Activated naive CD8-positive, alpha-beta T cell (primary cell): ENCODE measurements at regions not wholly inside any gene's neighbourhood (a gene's known extent, or its start where the extent isn't known, plus 50 kb on each side); places are given as distances from the start of the nearest gene placed in this dataset.

ENCODE experiments used
- H3K27ac Mint-ChIP-seq: one replicate; pipeline ENCODE4 v1.8.0; 2021; ENCODE audit warnings: mixed read lengths
- H3K27me3 Mint-ChIP-seq: one replicate; pipeline ENCODE4 v1.8.0; 2021; ENCODE audit warnings: mixed read lengths
- H3K36me3 Mint-ChIP-seq: one replicate; pipeline ENCODE4 v1.8.0; 2021; ENCODE audit warnings: mixed read lengths
- H3K4me1 Mint-ChIP-seq: one replicate; pipeline ENCODE4 v1.8.0; 2021; ENCODE audit warnings: low read depth, mixed read lengths
- H3K4me3 Mint-ChIP-seq: one replicate; pipeline ENCODE4 v1.8.0; 2021; ENCODE audit warnings: mild to moderate bottlenecking, mixed read lengths
- H3K9me3 Mint-ChIP-seq: one replicate; pipeline ENCODE4 v1.8.0; 2021; ENCODE audit warnings: low read depth, mixed read lengths

GRCh38 chr6:134607411-134607810 lies 289.5 kb upstream of the SGK1 start:
- Mint-ChIP-seq H3K4me1 (no peaks in the 10 kb centered on the region), H3K36me3 (no peaks in the 10 kb centered on the region), H3K27ac (no peak overlapping the region), H3K4me3 (no peak overlapping the region), H3K9me3 (no peaks in the 10 kb centered on the region), H3K27me3 (no peaks in the 10 kb centered on the region)

- H3K4me1 Mint-ChIP-seq: no peaks in the 10 kb centered on the region
- H3K4me3 Mint-ChIP-seq: no peak overlapping the region
- no peaks in the 10 kb centered on the region for H3K9me3 Mint-ChIP-seq
- no peak overlapping the region for H3K27ac Mint-ChIP-seq
- H3K27me3 Mint-ChIP-seq: no peaks in the 10 kb centered on the region
- peaks cover 4% of the 10 kb centered on the region for H3K36me3 Mint-ChIP-seq
These were observed 287.1 kb upstream of the SGK1 start for GRCh38 chr6:134605034-134605433.

DNA sequence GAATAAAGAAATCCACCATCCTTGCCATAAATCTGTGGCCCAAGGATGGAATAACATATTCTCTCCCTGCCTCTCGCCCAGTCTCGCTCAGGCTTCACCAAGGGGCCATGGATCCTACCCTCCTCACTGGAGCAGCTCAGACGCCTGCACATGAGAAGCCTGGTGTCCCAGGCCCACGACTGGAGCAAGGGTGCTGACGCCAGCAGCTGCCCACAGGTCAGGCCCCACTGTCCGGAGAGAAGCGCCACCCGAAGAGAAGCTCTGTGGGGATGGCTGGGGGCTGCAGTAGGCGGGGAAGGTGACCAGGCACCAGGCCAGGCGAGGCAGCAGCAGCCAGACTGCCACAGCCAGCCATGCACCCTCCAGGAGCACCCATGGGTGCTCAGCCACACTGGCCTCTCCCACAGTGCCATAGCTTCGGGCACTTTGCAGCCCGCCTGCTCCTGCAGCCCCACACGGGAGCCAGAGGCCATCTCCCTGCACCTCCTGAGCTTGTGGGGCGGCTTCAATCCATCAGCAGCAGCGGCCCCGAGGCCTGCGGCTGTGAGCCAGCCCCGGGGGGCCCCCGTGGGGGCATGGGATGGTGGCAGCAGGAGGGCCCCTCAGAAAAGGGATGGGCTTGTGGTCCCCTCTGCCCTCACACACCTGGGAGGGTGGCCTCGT lies 286.2 kb upstream of the SGK1 start:
- H3K27ac Mint-ChIP-seq: no peak overlapping the region
- no peak overlapping the region for H3K4me3 Mint-ChIP-seq
- H3K4me1 Mint-ChIP-seq: no peaks in the 10 kb centered on the region
- no peaks in the 10 kb centered on the region for H3K27me3 Mint-ChIP-seq
- no peaks in the 10 kb centered on the region for H3K9me3 Mint-ChIP-seq
- peaks cover 4% of the 10 kb centered on the region for H3K36me3 Mint-ChIP-seq

GRCh38 chr6:134603561-134603960 lies 285.6 kb upstream of the SGK1 start:
- Mint-ChIP-seq H3K27ac (no peak overlapping the region), H3K27me3 (no peaks in the 10 kb centered on the region), H3K36me3 (peaks cover 4% of the 10 kb centered on the region), H3K4me1 (no peaks in the 10 kb centered on the region), H3K4me3 (no peak overlapping the region), H3K9me3 (no peaks in the 10 kb centered on the region)

GRCh38 chr6:134602123-134602522 lies 284.2 kb upstream of the SGK1 start:
- H3K4me3 Mint-ChIP-seq: no peak overlapping the region
- no peaks in the 10 kb centered on the region for H3K9me3 Mint-ChIP-seq
- H3K4me1 Mint-ChIP-seq: no peaks in the 10 kb centered on the region
- peaks cover 4% of the 10 kb centered on the region for H3K36me3 Mint-ChIP-seq
- no peak overlapping the region for H3K27ac Mint-ChIP-seq
- no peaks in the 10 kb centered on the region for H3K27me3 Mint-ChIP-seq

GRCh38 chr6:134600671-134601070 lies 282.8 kb upstream of the SGK1 start:
- Mint-ChIP-seq H3K9me3 (no peaks in the 10 kb centered on the region), H3K27me3 (no peaks in the 10 kb centered on the region), H3K36me3 (peaks cover 4% of the 10 kb centered on the region), H3K27ac (no peak overlapping the region), H3K4me1 (no peaks in the 10 kb centered on the region), H3K4me3 (no peak overlapping the region)

GRCh38 chr6:134599079-134599478 lies 281.2 kb upstream of the SGK1 start:
- H3K9me3 Mint-ChIP-seq: no peaks in the 10 kb centered on the region
- no peak overlapping the region for H3K4me3 Mint-ChIP-seq

DNA sequence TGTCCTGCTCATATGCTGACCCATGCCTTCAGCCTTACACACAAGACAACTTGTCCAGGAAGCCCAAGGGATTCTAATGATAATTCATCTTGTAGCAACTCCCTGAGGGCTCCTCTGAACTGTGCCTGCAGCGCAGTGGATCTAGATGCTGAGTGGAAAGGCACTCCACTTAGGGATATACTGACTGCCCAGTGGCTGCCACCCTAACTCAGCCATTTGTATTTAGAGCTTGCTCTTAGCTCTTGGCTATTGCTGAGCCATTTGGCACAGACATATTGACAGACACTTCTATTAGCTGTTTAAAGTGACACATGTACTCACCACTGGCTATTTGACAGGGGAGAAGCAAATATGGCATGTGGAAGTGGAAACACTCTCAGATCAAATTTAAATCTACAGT lies 278.3 kb upstream of the SGK1 start:
- H3K9me3 Mint-ChIP-seq: no peaks in the 10 kb centered on the region
- peaks cover 4% of the 10 kb centered on the region for H3K36me3 Mint-ChIP-seq
- no peak overlapping the region for H3K4me3 Mint-ChIP-seq
- H3K4me1 Mint-ChIP-seq: no peaks in the 10 kb centered on the region
- H3K27ac Mint-ChIP-seq: no peak overlapping the region
- no peaks in the 10 kb centered on the region for H3K27me3 Mint-ChIP-seq

More at GRCh38 chr6:134599079-134599478, 281.2 kb upstream of the SGK1 start:
- Mint-ChIP-seq H3K27ac (no peak overlapping the region), H3K4me1 (no peaks in the 10 kb centered on the region), H3K36me3 (peaks cover 4% of the 10 kb centered on the region), H3K27me3 (no peaks in the 10 kb centered on the region)

DNA sequence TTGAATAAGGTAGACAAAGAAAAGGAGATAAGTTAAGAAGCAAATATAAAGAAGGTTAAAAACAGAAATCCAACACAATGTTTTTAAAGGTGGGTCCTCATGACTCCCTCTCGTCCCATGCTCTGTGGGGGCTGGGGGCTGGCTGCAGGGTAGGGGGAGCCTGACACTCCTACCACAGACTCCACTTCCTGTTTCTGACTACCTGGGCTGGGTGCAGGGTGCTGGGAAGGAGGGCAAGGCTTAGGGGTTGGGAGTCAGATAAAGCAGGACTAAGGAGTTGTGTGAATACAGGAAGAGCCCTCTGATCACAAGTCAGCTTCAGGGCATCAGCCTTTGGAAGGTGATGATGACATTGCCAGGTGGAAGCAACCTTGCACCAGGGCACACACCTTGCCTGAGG lies 277.0 kb upstream of the SGK1 start:
- H3K9me3 Mint-ChIP-seq: no peaks in the 10 kb centered on the region
- no peaks in the 10 kb centered on the region for H3K36me3 Mint-ChIP-seq
- no peak overlapping the region for H3K27ac Mint-ChIP-seq
- H3K27me3 Mint-ChIP-seq: no peaks in the 10 kb centered on the region
- no peaks in the 10 kb centered on the region for H3K4me1 Mint-ChIP-seq
- no peak overlapping the region for H3K4me3 Mint-ChIP-seq

DNA sequence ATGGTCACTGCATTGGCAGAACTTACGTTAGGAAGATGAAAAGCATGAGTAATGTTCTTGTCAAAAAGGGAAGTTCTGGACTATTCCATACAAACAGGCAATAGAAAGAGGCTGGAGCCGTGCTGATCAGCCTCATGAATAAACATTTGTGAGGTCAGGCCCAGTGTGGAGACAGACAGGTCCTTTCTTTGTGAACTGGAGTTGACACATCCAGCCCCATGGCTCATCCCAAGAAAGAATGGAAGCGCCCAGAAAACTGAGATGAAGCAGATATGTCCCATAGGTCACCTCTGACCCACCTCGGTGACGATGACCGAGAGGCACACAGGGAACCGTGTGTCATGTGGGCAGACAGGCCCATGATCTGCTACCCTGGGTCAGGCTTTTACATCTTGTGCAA lies 276.0 kb upstream of the SGK1 start:
- Mint-ChIP-seq H3K27ac (no peak overlapping the region), H3K27me3 (no peaks in the 10 kb centered on the region), H3K4me1 (no peaks in the 10 kb centered on the region), H3K4me3 (no peak overlapping the region), H3K36me3 (no peaks in the 10 kb centered on the region), H3K9me3 (no peaks in the 10 kb centered on the region)

GRCh38 chr6:134593442-134593841 lies 275.5 kb upstream of the SGK1 start:
- no peak overlapping the region for H3K4me3 Mint-ChIP-seq
- H3K27ac Mint-ChIP-seq: no peak overlapping the region
- H3K27me3 Mint-ChIP-seq: no peaks in the 10 kb centered on the region
- H3K9me3 Mint-ChIP-seq: no peaks in the 10 kb centered on the region
- H3K4me1 Mint-ChIP-seq: no peaks in the 10 kb centered on the region
- H3K36me3 Mint-ChIP-seq: no peaks in the 10 kb centered on the region

DNA sequence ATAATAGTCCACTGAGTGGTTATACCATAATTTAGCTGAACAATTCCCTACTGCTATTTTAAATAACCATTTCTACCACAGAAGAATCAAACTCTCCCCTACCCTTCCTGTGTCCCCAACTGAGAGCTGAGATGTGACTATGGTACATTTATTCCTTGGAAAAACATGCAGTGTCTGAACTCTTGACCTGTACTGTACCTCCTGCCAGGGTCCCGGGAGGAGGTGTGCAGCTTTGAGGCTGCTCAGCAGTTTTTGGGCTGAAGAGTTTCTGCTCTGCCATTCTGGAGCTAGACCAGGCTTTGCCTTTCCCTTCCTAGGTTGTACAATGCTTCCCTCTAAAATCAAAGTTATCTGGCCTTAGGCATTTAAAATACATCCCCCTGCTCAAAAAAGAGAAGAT lies 275.1 kb upstream of the SGK1 start:
- Mint-ChIP-seq H3K4me3 (no peak overlapping the region), H3K9me3 (peaks cover 3% of the 10 kb centered on the region), H3K27ac (no peak overlapping the region), H3K36me3 (no peaks in the 10 kb centered on the region), H3K27me3 (no peaks in the 10 kb centered on the region), H3K4me1 (no peaks in the 10 kb centered on the region)

- H3K4me1 Mint-ChIP-seq: no peaks in the 10 kb centered on the region
- H3K27me3 Mint-ChIP-seq: no peaks in the 10 kb centered on the region
- no peak overlapping the region for H3K27ac Mint-ChIP-seq
- no peak overlapping the region for H3K4me3 Mint-ChIP-seq
- peaks cover 7% of the 10 kb centered on the region for H3K9me3 Mint-ChIP-seq
- H3K36me3 Mint-ChIP-seq: no peaks in the 10 kb centered on the region
These were observed 272.5 kb upstream of the SGK1 start for GRCh38 chr6:134590449-134590848.

GRCh38 chr6:134590004-134590403 lies 272.1 kb upstream of the SGK1 start:
- no peaks in the 10 kb centered on the region for H3K27me3 Mint-ChIP-seq
- no peak overlapping the region for H3K27ac Mint-ChIP-seq
- H3K4me1 Mint-ChIP-seq: no peaks in the 10 kb centered on the region
- H3K4me3 Mint-ChIP-seq: no peak overlapping the region
- H3K9me3 Mint-ChIP-seq: peaks cover 7% of the 10 kb centered on the region
- H3K36me3 Mint-ChIP-seq: no peaks in the 10 kb centered on the region

DNA sequence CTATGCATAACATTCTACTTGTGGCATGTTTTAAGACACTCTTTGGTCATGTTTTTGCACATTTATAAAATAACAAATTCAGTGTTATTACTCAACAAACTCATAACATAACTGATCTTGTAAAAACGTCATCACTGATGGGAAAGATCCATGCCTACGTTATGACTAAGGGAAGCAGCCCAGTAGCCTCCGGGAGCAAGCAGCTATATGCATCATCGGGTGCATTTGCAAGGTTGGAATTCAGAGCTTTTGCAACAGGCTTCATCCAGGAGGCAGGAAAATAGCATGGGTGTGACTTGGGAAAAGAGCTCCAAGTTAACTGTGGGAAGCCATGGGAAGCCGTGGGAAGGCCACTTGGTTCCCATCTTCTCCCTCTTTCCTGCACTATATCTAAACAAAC lies 271.6 kb upstream of the SGK1 start:
- Mint-ChIP-seq H3K4me3 (no peak overlapping the region), H3K4me1 (no peaks in the 10 kb centered on the region), H3K27ac (no peak overlapping the region), H3K36me3 (no peaks in the 10 kb centered on the region), H3K27me3 (no peaks in the 10 kb centered on the region), H3K9me3 (peaks cover 7% of the 10 kb centered on the region)

GRCh38 chr6:134588267-134588666 lies 270.4 kb upstream of the SGK1 start:
- H3K9me3 Mint-ChIP-seq: peaks cover 7% of the 10 kb centered on the region
- H3K36me3 Mint-ChIP-seq: no peaks in the 10 kb centered on the region
- no peak overlapping the region for H3K4me3 Mint-ChIP-seq
- H3K27me3 Mint-ChIP-seq: no peaks in the 10 kb centered on the region
- H3K27ac Mint-ChIP-seq: no peak overlapping the region
- no peaks in the 10 kb centered on the region for H3K4me1 Mint-ChIP-seq
